ENCODE measurements at regions not wholly inside any gene's neighbourhood (a gene's known extent, or its start where the extent isn't known, plus 50 kb on each side); places are given as distances from the start of the nearest gene placed in this dataset.

GRCh38 chr5:3312299-3312698 is 283.3 kb upstream of the IRX1 start:
- DNase-seq, result no peak

- no peak for DNase-seq
Measured at GRCh38 chr5:3311433-3311832, 284.2 kb upstream of the IRX1 start.

GRCh38 chr5:3310541-3311261 is 284.9 kb upstream of the IRX1 start:
- DNase-seq, result peak; percentile 76

GRCh38 chr5:3309538-3309937 is 286.1 kb upstream of the IRX1 start:
- no peak for DNase-seq

- no peak for DNase-seq
Measured at GRCh38 chr5:3307982-3308621, 287.5 kb upstream of the IRX1 start.

GRCh38 chr5:3305432-3305831 is 290.2 kb upstream of the IRX1 start:
- DNase-seq, result no peak

- DNase-seq, result no peak
Measured at GRCh38 chr5:3304346-3304745, 291.3 kb upstream of the IRX1 start.

GRCh38 chr5:3303777-3304176 is 291.9 kb upstream of the IRX1 start:
- no peak for DNase-seq

GRCh38 chr5:3302228-3302627 is 293.4 kb upstream of the IRX1 start:
- no peak for DNase-seq

- DNase-seq, result no peak
Measured at GRCh38 chr5:3301306-3301705, 294.3 kb upstream of the IRX1 start.

GRCh38 chr5:3300726-3301125 is 294.9 kb upstream of the IRX1 start:
- no peak for DNase-seq

- DNase-seq, result no peak
Measured at GRCh38 chr5:3299441-3299840, 296.2 kb upstream of the IRX1 start.

GRCh38 chr5:3297853-3298252 is 297.8 kb upstream of the IRX1 start:
- DNase-seq, result no peak

GRCh38 chr5:3288325-3288724 is 307.3 kb upstream of the IRX1 start:
- no peak for DNase-seq

- DNase-seq, result no peak
Measured at GRCh38 chr5:3287516-3287915, 308.1 kb upstream of the IRX1 start.

GRCh38 chr5:3285621-3286020 is 310.0 kb upstream of the IRX1 start:
- no peak for DNase-seq

GRCh38 chr5:3284506-3284905 is 311.1 kb upstream of the IRX1 start:
- no peak for DNase-seq

- no peak for DNase-seq
Measured at GRCh38 chr5:3282841-3283240, 312.8 kb upstream of the IRX1 start.

- DNase-seq, result no peak
Measured at GRCh38 chr5:3281366-3281765, 314.3 kb upstream of the IRX1 start.

- DNase-seq, result no peak
Measured at GRCh38 chr5:3278643-3279042, 317.0 kb upstream of the IRX1 start.

GRCh38 chr5:3277590-3278196 is 317.9 kb upstream of the IRX1 start:
- no peak for DNase-seq

GRCh38 chr5:3276896-3277295 is 318.7 kb upstream of the IRX1 start:
- DNase-seq, result no peak

- no peak for DNase-seq
Measured at GRCh38 chr5:3269395-3270169, 326.1 kb upstream of the IRX1 start.

Measured in NCI-H1105 (cell line).